HepG2 (cell line): ENCODE measurements at regions not wholly inside any gene's neighbourhood (a gene's known extent, or its start where the extent isn't known, plus 50 kb on each side); places are given as distances from the start of the nearest gene placed in this dataset.

ENCODE experiments used
- ADNP ChIP-seq: sonication (generic); formaldehyde crosslinking; IDR thresholded peaks from 2 replicates; pipeline ENCODE4 v1.4.0; 2020; ENCODE audit warnings: missing genetic modification reagents
- CREBL2 ChIP-seq: sonication (generic); formaldehyde crosslinking; IDR thresholded peaks from 2 replicates; pipeline ENCODE4 v1.8.1; 2023; ENCODE audit warnings: missing genetic modification reagents, mild to moderate bottlenecking, borderline replicate concordance
- EP300 ChIP-seq, 3 experiments: sonication (generic) in 1 of 3; formaldehyde crosslinking in 1 of 3; IDR thresholded peaks; 2 replicates each; pipeline versions ENCODE4 v1.5.1 to v1.6.1; 2011 to 2020; ENCODE audit warnings: low read depth in 2 of 3, low read length in 2 of 3, borderline replicate concordance in 1 of 3, improper control_type of control experiment in 1 of 3, mild to moderate bottlenecking in 1 of 3, missing genetic modification reagents in 1 of 3, moderate library complexity in 1 of 3
- FOXK1 ChIP-seq: sonication (generic); formaldehyde crosslinking; IDR thresholded peaks from 2 replicates; pipeline ENCODE4 v1.4.0; 2020; ENCODE audit warnings: low read depth, missing genetic modification reagents, borderline replicate concordance
- GATA4 ChIP-seq: sonication (generic); IDR thresholded peaks from 2 replicates; pipeline ENCODE4 v1.6.1; 2016; ENCODE audit warnings: antibody characterized with exemption, low read depth, borderline replicate concordance
- GLI4 ChIP-seq: sonication (generic); formaldehyde crosslinking; IDR thresholded peaks from 2 replicates; pipeline ENCODE4 v1.5.1; 2020; ENCODE audit warnings: missing genetic modification reagents, mild to moderate bottlenecking, moderate library complexity, borderline replicate concordance
- HDAC6 ChIP-seq: fragments of 200-600 bp; sonication (generic); IDR thresholded peaks from 2 replicates; pipeline ENCODE4 v1.7.0; 2017; ENCODE audit warnings: mild to moderate bottlenecking, antibody characterized with exemption, low read length, low read depth
- IKZF5 ChIP-seq: IDR thresholded peaks from 2 replicates; pipeline ENCODE4 v1.6.1; 2018; ENCODE audit warnings: missing genetic modification reagents, mild to moderate bottlenecking, missing compliant biosample characterization
- JDP2 ChIP-seq: sonication (generic); formaldehyde crosslinking; IDR thresholded peaks from 2 replicates; pipeline ENCODE4 v1.8.1; 2022; ENCODE audit warnings: missing genetic modification reagents, borderline replicate concordance
- MXD1 ChIP-seq: sonication (generic); formaldehyde crosslinking; IDR thresholded peaks from 2 replicates; pipeline ENCODE4 v1.4.0; 2020; ENCODE audit warnings: mild to moderate bottlenecking, missing genetic modification reagents
- NBN ChIP-seq: fragments of 450-650 bp; conservative IDR thresholded peaks from 2 replicates; pipeline ENCODE4 v1.6.1; 2017
- NFKBIZ ChIP-seq: IDR thresholded peaks from 2 replicates; pipeline ENCODE4 v1.6.1; 2018; ENCODE audit warnings: missing genetic modification reagents, missing compliant biosample characterization
- RCOR2 ChIP-seq: IDR thresholded peaks from 2 replicates; pipeline ENCODE4 v1.6.1; 2016; ENCODE audit warnings: missing biosample characterization, missing genetic modification reagents
- RFX3 ChIP-seq: IDR thresholded peaks from 2 replicates; pipeline ENCODE4 v1.6.1; 2016; ENCODE audit warnings: missing biosample characterization, missing genetic modification reagents
- RXRA ChIP-seq: sonication (generic); formaldehyde crosslinking; IDR thresholded peaks from 2 replicates; pipeline ENCODE4 v1.5.1; 2020; ENCODE audit warnings: missing genetic modification reagents
- SAP130 ChIP-seq: IDR thresholded peaks from 2 replicates; pipeline ENCODE4 v1.6.1; 2016; ENCODE audit warnings: low read depth
- SNRNP70 ChIP-seq: fragments of 200-400 bp; formaldehyde crosslinking; IDR thresholded peaks from 2 replicates; pipeline ENCODE4 v1.6.1; 2017; ENCODE audit warnings: mild to moderate bottlenecking, low read depth, low read length, moderate library complexity
- THYN1 ChIP-seq: sonication (generic); formaldehyde crosslinking; IDR thresholded peaks from 2 replicates; pipeline ENCODE4 v1.8.1; 2023; ENCODE audit warnings: low read depth, mild to moderate bottlenecking, moderate library complexity, missing genetic modification reagents, borderline replicate concordance
- ZBTB43 ChIP-seq: sonication (generic); formaldehyde crosslinking; conservative IDR thresholded peaks from 2 replicates; pipeline ENCODE4 v1.4.0; 2020; ENCODE audit warnings: missing genetic modification reagents
- ZFP36L2 ChIP-seq: sonication (generic); formaldehyde crosslinking; IDR thresholded peaks from 2 replicates; pipeline ENCODE4 v1.4.0; 2020; ENCODE audit warnings: missing genetic modification reagents
- ZMYM4 ChIP-seq: sonication (generic); formaldehyde crosslinking; IDR thresholded peaks from 2 replicates; pipeline ENCODE4 v1.8.1; 2023; ENCODE audit warnings: mild to moderate bottlenecking, missing genetic modification reagents
- ZNF207 ChIP-seq: fragments of 450-650 bp; IDR thresholded peaks from 2 replicates; pipeline ENCODE4 v1.6.1; 2016; ENCODE audit warnings: antibody characterized with exemption, borderline replicate concordance
- ZNF614 ChIP-seq: IDR thresholded peaks from 2 replicates; pipeline ENCODE4 v1.6.1; 2018; ENCODE audit warnings: missing biosample characterization, missing genetic modification reagents, inconsistent platforms, borderline replicate concordance
- ZNF704 ChIP-seq: sonication (generic); formaldehyde crosslinking; IDR thresholded peaks from 2 replicates; pipeline ENCODE4 v1.8.1; 2023; ENCODE audit warnings: mild to moderate bottlenecking, inconsistent platforms, moderate library complexity, missing genetic modification reagents, borderline replicate concordance
- ZNF747 ChIP-seq: sonication (generic); formaldehyde crosslinking; IDR thresholded peaks from 2 replicates; pipeline ENCODE4 v1.8.1; 2023; ENCODE audit warnings: missing genetic modification reagents, mild to moderate bottlenecking, borderline replicate concordance
- ZNF850 ChIP-seq: sonication (generic); formaldehyde crosslinking; conservative IDR thresholded peaks from 2 replicates; pipeline ENCODE4 v1.9.0; 2021; ENCODE audit warnings: mild to moderate bottlenecking, missing genetic modification reagents

- TF ChIP-seq ZBTB43 (CRISPR knock-in tag) (peak; percentile 81), ZNF704 (CRISPR knock-in tag) (no peak), NFKBIZ (0 out of 2 replicates have a peak, but pooled peaks have one; percentile 57), RXRA (CRISPR knock-in tag) (peak; percentile 27; the same call in 1 of the 2 replicates), CREBL2 (no peak), ZMYM4 (CRISPR knock-in tag) (no peak), GATA4 (peak; percentile 96), ZNF207 (no peak), JDP2 (CRISPR knock-in tag) (no peak), NBN (no peak), GLI4 (CRISPR knock-in tag) (peak; percentile 50; the same call in 1 of the 2 replicates), THYN1 (no peak), MXD1 (CRISPR knock-in tag) (no peak), HDAC6 (no peak), SNRNP70 (no peak), ZNF850 (CRISPR knock-in tag) (no peak), IKZF5 (peak; percentile 40; the same call in 1 of the 2 replicates), EP300 (IDR thresholded peaks at IDR 0.05; ENCODE audit: low read depth in 2 of 2, low read length in 2 of 2) (peak; percentile 17 to 97; a peak in 2 of 4 replicates), EP300 (CRISPR knock-in tag; IDR thresholded peaks at IDR 0.05; ENCODE audit: borderline replicate concordance) (peak; percentile 99), SAP130 (CRISPR knock-in tag) (peak; percentile 67), ZFP36L2 (CRISPR knock-in tag) (no peak), RCOR2 (CRISPR knock-in tag) (peak; percentile 76), ADNP (CRISPR knock-in tag) (no peak), RFX3 (CRISPR knock-in tag) (no peak), ZNF747 (CRISPR knock-in tag) (no peak), FOXK1 (CRISPR knock-in tag) (peak; percentile 51; the same call in 1 of the 2 replicates), ZNF614 (no peak; the same call in 1 of the 2 replicates)
Measured at GRCh38 chr6:12348530-12349511, 58.7 kb downstream of the EDN1 start (continued).
